Gastroesophageal sphincter (tissue), 4 donors: ENCODE measurements at regions not wholly inside any gene's neighbourhood (a gene's known extent, or its start where the extent isn't known, plus 50 kb on each side); places are given as distances from the start of the nearest gene placed in this dataset.

Experiments used
- ATAC-seq: fragments of 150-250 bp; one replicate; pipeline ENCODE4 v1.9.1; 2016; ENCODE audit warnings: mild to moderate bottlenecking, moderate library complexity
- H3K27ac ChIP-seq, 4 donors: fragments of 200-600 bp; sonication (generic) in 3 of 4; 1 replicate in 3 of 4; 2 replicates in 1 of 4; pipeline ENCODE4 v1.5.1; 2016 to 2019
- H3K27me3 ChIP-seq: fragments of 200-600 bp; sonication (generic); one replicate; pipeline ENCODE4 v1.5.1; 2019
- H3K36me3 ChIP-seq, 2 donors: fragments of 200-600 bp; sonication (generic); one replicate each; pipeline ENCODE4 v1.5.1; 2019; ENCODE audit warnings: control low read depth in 1 of 2
- H3K4me1 ChIP-seq, 3 donors: fragments of 200-600 bp; sonication (generic); 1 replicate in 2 of 3; 2 replicates in 1 of 3; pipeline ENCODE4 v1.5.1; 2016 to 2019; ENCODE audit warnings: control low read depth in 2 of 3
- H3K4me3 ChIP-seq, 2 donors: fragments of 200-600 bp; sonication (generic); one replicate each; pipeline ENCODE4 v1.5.1; 2019; ENCODE audit warnings: mild to moderate bottlenecking in 1 of 2, moderate library complexity in 1 of 2
- H3K9me3 ChIP-seq, 3 donors: fragments of 200-600 bp; sonication (generic); one replicate each; pipeline ENCODE4 v1.5.1; 2017 to 2019; ENCODE audit warnings: control low read depth in 2 of 3
- CTCF ChIP-seq, 4 experiments: fragments of 200-600 bp in 2 of 4; fragments of 450-650 bp in 2 of 4; sonication (generic) in 1 of 4; IDR thresholded peaks; one replicate each; pipeline ENCODE4 v1.5.1; 2017 to 2019; ENCODE audit warnings: antibody characterized with exemption in 4 of 4, mild to moderate bottlenecking in 2 of 4, moderate library complexity in 2 of 4
- EP300 ChIP-seq: sonication (generic); formaldehyde crosslinking; IDR thresholded peaks from one replicate; pipeline ENCODE4 v1.6.1; 2017; ENCODE audit warnings: antibody characterized with exemption, mild to moderate bottlenecking
- POLR2A ChIP-seq, 2 donors: fragments of 450-650 bp; IDR thresholded peaks; one replicate each; pipeline ENCODE4 v1.6.1; 2017; ENCODE audit warnings: antibody characterized with exemption in 2 of 2, mild to moderate bottlenecking in 2 of 2, moderate library complexity in 1 of 2
- POLR2AphosphoS5 ChIP-seq: sonication (generic); formaldehyde crosslinking; IDR thresholded peaks from one replicate; pipeline ENCODE4 v1.6.1; 2017; ENCODE audit warnings: antibody characterized with exemption
- WGBS, 2 donors: methylation state at CpG; one replicate each; pipeline ENCODE4 v1.1.5; 2018; ENCODE audit warnings: low coverage in 1 of 2; 5-methylcytosine and 5-hydroxymethylcytosine counted together

DNA sequence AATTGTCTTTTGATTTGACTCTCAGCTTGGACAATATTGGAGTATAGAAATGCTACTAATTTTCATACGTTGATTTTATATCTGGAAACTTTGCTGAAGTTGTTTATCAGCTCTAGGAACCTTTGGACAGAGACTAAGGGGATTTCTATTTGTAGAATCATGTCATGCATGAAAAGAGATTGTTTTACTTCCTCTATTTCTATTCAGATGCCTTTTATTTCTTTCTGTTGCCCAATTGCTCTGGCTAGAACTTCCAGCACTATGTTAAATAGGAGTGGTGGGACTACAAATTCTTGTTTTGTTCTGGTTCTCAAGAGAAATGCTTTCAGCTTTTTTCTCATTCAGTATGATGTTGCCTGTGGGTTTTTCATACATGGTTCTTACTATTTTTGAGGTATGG is 112.8 kb upstream of the CDH12 start:
- WGBS, 2 donors = 70 to 77% methylated on average over 1 of the region's 1 CpG
- H3K27ac ChIP-seq = no peak overlapping the region

GRCh38 chr5:22964632-22965031 is 111.5 kb upstream of the CDH12 start:
- ATAC-seq = no peak
- H3K9me3 ChIP-seq = peaks cover 0 to 22% (median 0%) of the 10 kb centered on the region in 3 donors
- WGBS, 2 donors = 80 to 81% methylated on average over 1 of the region's 1 CpG
- H3K36me3 ChIP-seq = no peaks in the 10 kb centered on the region
- no peaks in the 10 kb centered on the region for H3K27me3 ChIP-seq
- no peaks in the 10 kb centered on the region for H3K4me1 ChIP-seq
- H3K27ac ChIP-seq = no peak overlapping the region
- no peak overlapping the region for H3K4me3 ChIP-seq
- no peak for TF ChIP-seq POLR2A (IDR thresholded peaks at IDR 0.05)
- no peak for TF ChIP-seq POLR2AphosphoS5
- no peak for TF ChIP-seq CTCF (IDR thresholded peaks at IDR 0.05)
- no peak for TF ChIP-seq EP300

More for the DNA sequence above, 112.8 kb upstream of the CDH12 start:
- ATAC-seq = no peak
- Histone ChIP-seq H3K27me3 (no peaks in the 10 kb centered on the region), H3K36me3 (no peaks in the 10 kb centered on the region), H3K9me3 (peaks cover 0 to 22% (median 0%) of the 10 kb centered on the region in 3 donors), H3K4me1 (no peaks in the 10 kb centered on the region), H3K4me3 (no peak overlapping the region)
- TF ChIP-seq EP300 (no peak), POLR2A (IDR thresholded peaks at IDR 0.05) (no peak), CTCF (IDR thresholded peaks at IDR 0.05) (no peak), POLR2AphosphoS5 (no peak)

DNA sequence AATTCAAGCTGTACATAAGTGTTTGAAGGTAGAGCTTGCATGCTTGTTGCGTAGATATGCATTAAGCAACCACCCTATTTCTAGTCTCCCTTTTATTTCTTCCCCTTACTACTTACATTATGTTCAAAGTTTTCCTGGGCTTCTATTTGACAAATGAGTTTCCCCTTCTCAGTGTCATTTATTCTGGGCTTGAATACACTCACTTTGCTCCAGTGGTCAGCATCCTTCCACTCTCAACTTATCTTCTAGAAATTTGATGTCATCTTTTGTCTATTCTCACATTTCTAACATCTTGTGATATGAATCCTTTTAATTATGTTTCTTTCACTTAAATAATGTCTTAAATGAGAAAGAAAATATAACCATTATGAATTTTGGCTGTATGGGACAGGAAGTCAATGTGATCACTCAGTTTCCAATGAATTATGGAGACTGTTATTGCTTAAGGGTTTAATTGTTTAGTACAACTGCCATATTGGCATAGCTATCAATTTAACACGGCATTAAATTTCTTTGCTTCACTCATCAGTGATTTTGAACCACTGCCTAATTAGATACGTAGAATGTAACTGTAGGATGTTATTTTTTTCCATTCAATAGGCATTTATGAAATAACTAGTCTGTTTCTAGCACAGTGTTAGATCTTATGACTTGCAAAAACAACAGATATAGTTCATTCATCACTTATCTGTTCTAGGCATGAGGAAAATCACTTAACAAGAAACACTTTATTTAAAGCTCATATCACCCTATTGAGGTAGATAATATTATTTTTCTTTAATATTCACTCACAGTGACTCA is 105.5 kb upstream of the CDH12 start:
- no peak for ATAC-seq
- no peaks in the 10 kb centered on the region for H3K9me3 ChIP-seq
- no peaks in the 10 kb centered on the region for H3K36me3 ChIP-seq
- no peak overlapping the region for H3K4me3 ChIP-seq
- TF ChIP-seq POLR2A (IDR thresholded peaks at IDR 0.05) (no peak), POLR2AphosphoS5 (no peak), EP300 (no peak), CTCF (IDR thresholded peaks at IDR 0.05) (no peak)
- no peak overlapping the region for H3K27ac ChIP-seq
- no peaks in the 10 kb centered on the region for H3K27me3 ChIP-seq
- H3K4me1 ChIP-seq = no peaks in the 10 kb centered on the region
- WGBS, 2 donors = 74 to 86% methylated on average over 3 of the region's 3 CpGs

DNA sequence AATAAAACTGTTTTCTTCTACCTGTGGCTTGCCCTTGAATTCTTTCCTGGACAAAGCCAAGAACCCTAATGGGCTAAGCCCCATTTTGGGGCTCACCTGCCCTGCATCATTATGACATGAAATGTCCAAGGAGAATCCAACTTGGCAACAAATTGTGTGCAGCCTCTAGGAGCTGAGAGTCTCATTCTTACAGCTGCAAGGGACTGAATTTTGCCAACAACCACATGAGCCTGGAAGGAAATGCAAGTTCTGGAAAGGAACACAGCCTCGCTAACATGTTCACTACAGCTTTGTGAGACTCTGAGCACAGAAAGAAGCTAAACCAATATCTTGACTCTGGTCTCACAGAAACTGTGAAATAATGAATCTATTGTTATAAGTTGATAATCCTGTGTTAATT is 94.8 kb upstream of the CDH12 start:
- no peaks in the 10 kb centered on the region for H3K27me3 ChIP-seq
- TF ChIP-seq POLR2AphosphoS5 = no peak

GRCh38 chr5:22938362-22938761 is 85.2 kb upstream of the CDH12 start:
- Histone ChIP-seq H3K27me3 (no peaks in the 10 kb centered on the region), H3K27ac (no peak overlapping the region), H3K9me3 (no peaks in the 10 kb centered on the region), H3K4me1 (no peaks in the 10 kb centered on the region), H3K36me3 (no peaks in the 10 kb centered on the region), H3K4me3 (no peak overlapping the region)
- no peak for ATAC-seq
- TF ChIP-seq CTCF (IDR thresholded peaks at IDR 0.05) (no peak), POLR2AphosphoS5 (no peak), POLR2A (IDR thresholded peaks at IDR 0.05) (no peak), EP300 (no peak)
- 81 to 89% methylated on average over 4 of the region's 4 CpGs for WGBS, 2 donors

More for the DNA sequence above, 94.8 kb upstream of the CDH12 start:
- ATAC-seq = no peak
- no peaks in the 10 kb centered on the region for H3K4me1 ChIP-seq
- H3K4me3 ChIP-seq = no peak overlapping the region
- no peaks in the 10 kb centered on the region for H3K9me3 ChIP-seq
- H3K27ac ChIP-seq = no peak overlapping the region
- H3K36me3 ChIP-seq = no peaks in the 10 kb centered on the region
- WGBS, 2 donors = 100% methylated on average over 1 of the region's 1 CpG
